NCI-H82 treated with DMSO at 0.1 percent for 48 hours (cell line): ENCODE measurements at regions not wholly inside any gene's neighbourhood (a gene's known extent, or its start where the extent isn't known, plus 50 kb on each side); places are given as distances from the start of the nearest gene placed in this dataset.
A peak's percentile ranks its signal among the peaks of the same experiment; 100 is the strongest.
"Not testable (repeated sequence)": the region's sequence is repeated elsewhere in the genome, so short reads cannot be mapped to it uniquely, and the experiment has no call there.

Source experiments
- DNase-seq: peaks from one replicate; lab custom pipeline; 2025; ENCODE audit not compliant: unreplicated experiment; lab: John Stamatoyannopoulos, UW

DNA sequence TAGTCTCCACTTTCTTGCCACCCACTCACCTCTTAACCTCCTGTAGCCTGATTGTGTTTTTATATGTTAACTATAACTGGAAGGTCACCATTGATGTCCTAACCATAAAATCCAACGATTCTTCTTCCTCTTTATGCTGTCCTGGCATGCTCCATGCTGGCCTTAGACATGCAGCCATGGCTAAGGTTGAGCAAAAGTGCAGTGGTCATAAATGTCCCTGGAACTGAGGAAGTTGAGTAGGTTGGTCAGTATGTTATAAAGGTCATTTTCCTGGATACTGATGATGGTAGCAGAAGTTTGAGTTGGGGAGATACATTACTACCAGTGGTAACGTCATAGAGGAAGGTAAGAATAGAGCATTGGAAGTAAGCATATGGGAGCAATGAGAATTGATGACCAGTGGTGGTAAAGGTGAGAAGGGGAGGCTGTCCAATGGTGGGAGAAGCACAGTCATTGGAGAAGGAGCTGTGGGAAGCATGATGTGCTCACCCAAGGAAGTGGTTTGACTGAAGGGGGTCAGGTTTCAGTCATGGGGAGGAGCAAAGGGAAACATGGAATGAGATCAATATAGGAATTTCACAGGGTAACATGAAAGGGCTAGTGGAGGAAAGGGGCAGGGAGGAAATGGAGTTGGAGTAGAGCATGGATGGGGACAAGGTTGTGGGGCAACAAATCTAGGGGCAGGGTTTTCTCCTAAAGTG is 240.8 kb downstream of the DACT1 start:
- DNase-seq, result no peak

DNA sequence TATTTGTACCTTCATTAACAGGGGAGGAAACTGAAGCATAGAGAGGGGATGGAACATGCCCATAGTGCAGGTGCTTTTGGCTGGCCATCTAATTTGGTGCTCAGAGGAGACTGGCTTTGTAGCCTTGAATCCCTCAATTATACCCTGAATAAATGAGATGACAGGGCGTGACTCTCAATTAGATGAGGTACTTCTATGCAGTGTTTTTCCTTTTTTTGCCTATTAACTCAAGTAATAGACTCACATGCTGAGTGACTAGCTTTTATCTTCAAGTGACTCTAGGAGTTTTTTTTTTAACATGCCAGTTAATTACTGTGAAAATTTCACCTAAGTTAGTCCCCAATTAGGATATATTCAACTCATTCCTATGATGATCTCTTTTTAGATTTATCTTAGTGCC is 243.7 kb downstream of the DACT1 start:
- no peak for DNase-seq

DNA sequence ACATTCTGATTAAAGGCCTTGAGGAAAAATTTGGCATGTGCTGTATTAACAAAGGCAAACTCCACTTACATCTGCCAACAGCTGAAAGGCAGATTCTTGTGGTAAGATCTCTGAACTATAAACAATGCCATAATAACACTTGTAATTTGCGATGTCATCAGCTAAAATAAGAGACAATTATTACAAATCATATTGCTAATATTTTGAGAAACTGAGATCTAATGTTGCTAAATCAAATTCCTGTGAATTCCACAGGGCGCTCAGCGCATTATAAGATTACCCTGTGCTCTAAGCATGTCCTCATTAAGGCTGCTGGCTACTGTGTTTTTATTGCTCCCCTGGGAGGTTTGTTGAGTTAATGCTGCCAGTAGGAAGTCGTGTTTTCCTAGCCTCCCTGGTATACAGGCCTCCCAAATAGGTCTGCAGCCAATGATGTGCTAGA is 244.8 kb downstream of the DACT1 start:
- peak; percentile 85 for DNase-seq

DNA sequence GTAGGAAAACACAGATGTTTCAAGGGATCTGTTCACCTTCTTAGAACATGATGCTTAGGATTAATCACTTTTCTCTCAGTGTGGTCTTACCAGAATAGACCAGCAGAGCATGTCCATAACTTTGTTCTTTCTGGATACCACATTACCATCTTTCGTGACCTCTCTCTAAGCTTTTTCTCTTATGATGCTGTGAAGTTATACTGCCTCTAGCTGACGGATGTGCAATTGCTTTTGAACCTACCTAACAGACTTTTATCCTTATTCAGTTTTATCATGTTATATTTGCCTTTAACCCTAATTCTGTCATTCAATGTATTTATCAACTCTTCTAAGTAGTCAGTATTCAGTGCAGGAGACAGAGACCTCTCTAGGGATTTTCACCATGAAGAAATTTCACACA is 246.7 kb downstream of the DACT1 start:
- no peak for DNase-seq

DNA sequence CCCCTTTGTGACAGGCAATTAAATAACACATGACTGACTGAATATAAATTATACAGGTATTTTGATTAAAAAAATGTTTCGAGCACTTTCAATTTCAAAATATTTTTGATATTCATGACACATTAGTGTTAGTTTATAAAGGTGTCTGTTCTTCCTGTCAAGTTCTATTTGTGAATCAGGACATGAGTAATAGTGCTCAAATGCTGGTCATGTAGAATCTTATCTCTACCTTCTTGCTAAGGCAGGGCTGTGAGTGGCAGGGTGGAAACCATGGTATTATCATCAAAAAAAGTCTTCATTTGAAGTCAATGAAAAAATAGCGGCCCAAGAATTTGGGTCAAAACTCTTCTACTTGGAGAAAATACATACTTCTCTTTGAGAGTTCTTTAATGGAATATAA is 250.2 kb downstream of the DACT1 start:
- DNase-seq, result no peak

DNA sequence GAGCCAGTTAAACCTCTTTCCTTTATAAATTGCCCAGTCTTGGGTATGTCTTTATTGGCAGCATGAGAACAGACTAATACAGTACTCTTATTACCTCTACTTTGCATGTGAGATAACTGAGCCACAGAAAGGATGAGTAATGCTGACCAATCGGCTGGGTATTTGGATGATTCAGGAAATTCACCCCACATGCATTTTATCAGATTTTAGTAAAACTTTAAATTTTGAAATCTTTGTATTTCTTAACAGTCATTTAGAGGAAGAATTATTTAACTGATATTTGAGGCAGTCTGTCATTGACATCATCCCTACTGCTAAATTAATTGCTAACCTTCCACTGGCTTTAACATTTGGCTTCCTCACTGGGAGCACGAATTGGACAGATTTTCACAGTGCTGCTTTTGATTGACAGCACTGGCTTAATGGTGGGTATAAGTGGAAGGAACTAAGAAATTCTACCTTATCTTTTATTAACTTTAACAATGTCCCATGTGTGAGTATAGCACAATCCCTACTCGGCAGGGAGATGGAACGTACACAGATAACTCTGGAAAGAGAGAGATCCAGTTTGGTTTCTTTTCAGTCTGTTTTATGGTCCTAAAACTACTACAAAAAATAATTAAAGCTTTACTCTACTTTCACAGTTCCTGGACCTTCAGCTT is 261.0 kb downstream of the DACT1 start:
- no peak for DNase-seq

DNA sequence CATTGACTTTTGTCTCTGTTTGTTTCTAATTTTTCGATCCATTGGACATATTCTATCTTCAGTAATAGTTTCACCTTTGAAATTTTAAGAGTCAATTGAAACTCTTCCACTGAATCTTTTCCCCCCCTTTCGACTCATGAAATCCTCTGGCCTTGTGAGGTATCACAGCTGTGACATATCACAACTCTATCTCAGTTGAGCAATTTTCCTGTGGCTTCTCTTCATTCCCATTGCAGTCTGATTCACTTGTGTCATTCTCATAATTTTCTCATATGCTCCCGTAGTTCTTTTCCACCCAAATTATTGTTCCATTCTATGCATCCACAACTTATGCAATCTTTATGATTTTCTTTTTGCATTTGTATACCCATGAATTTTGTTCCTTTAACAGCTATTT is 261.6 kb downstream of the DACT1 start:
- no peak for DNase-seq

DNA sequence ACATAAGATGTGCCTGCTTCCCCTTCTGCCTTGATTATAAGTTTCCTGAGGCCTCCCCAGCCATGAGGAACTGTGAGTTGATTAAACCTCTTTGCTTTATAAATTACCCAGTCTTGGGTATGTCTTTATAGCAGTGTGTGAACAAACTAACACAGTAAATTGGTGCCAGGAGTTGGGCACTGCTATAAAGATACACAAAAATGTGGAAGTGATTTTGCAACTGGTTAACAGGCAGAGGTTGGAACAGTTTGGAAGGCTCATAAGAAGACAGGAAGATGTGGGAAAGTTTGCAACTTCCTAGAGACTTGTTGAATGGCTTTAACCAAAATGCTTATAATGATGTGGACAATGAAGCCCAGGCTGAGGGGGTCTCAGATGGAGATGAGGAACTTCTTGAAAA is 264.1 kb downstream of the DACT1 start:
- no peak for DNase-seq

DNA sequence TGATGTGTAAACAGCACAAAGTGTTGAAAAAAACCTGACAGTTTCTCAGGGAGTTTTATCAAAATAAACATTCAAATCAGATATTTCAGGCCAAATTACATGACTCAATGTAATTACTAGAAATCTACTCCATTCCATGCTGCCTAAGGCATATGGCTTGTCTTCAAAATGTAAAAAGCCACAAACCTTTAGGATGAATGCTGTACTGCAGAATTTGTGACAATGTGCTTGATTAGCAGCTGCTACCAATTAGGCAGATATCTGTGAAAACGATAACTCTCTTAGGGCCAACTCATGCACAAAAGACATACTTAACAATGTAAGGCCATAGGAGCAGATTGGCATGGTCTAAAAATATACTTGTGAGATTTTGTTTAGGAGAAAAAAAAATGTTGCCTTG is 267.0 kb downstream of the DACT1 start:
- no peak for DNase-seq

DNA sequence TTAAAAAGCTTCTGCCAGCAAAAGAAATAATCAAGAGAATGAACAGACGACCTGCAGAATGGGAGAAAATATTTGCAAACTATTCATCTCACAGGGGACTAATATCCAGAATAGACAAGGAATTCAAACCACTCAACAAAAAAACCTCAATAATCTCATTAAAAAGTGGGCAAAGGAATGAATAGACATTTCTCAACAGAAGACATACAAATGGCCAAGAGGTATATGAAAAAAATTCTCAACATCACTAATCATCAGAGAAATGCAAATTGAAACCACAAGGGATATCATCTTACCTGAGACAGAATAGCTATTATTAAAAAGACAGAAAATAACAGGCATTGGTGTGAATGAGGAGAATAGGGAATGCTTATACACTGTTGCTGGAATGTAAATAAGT is 270.0 kb downstream of the DACT1 start:
- DNase-seq, result no peak

DNA sequence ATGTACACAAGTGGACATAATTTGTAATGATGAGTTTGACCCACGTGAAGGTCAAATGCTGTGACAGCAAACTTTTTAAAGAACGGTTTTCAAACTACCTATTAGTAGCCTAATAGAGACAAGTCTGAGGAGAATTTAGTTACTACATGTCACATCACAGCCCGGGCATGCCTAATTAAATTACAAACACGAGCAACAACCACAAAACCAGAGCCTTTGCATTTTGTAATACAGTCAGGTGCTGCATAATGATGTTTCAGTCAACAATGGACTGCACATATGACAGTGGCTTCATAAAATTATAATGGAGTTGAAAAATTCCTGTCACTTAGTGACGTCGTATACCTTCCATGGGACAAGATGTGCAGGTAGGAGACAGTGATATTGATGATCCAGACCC is 274.5 kb downstream of the DACT1 start:
- no peak for DNase-seq

DNA sequence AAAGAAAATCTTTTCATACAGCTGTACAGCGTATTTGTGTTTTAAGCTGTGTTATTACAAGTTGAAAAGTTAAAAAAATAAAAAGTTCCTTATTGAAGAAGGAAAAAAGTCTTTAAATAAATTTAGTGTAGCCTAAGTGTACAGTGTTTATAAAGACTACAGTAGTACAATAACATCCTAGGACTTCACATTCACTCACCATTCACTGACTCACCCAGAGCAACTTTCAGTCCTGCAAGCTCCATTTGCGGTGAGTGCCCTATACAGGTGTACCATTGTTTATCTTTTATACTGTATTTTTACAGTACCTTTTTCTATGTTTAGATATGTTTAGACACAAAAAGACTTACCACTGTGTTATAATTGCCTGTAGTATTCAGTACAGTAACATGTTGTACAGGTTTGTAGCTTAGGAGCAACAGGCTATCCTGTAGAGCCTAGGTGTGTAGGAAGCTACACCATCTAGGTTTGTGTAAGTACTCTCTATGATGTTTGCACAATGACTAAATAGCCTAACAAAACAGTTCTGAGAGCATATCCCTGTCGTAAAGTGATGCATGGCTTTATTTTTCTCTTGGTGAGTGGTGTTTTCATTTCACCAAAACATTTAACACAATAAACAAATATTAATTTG is 275.2 kb downstream of the DACT1 start:
- no peak for DNase-seq

DNA sequence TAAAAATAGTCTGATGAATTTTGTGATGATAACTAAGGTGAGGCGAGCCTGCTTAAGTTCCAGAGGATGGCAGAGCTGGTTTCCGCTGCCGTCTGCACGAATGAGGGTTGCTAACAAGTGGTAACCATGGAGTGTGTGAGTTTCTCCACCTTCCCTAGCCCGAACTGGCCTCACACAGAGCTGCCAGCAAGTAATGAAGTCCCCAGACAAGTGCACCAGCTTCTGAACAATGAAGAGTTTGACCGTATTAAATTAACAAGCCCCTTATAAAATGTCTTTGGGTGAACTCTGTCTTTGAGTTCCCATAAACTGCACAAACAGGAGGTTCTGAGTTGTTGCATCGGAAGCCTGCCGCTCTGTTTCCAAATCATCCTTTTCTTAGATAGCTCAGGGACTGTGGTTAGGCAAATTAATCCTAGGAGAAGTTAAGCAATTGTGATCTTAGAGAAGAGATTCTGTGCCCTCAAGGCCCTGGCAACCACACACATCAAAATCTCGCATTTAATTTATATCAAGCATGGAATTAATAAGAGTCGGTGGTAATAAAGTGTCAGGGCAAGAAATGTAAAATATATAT is 274.1 kb upstream of the DAAM1 start:
- DNase-seq, result no peak

DNA sequence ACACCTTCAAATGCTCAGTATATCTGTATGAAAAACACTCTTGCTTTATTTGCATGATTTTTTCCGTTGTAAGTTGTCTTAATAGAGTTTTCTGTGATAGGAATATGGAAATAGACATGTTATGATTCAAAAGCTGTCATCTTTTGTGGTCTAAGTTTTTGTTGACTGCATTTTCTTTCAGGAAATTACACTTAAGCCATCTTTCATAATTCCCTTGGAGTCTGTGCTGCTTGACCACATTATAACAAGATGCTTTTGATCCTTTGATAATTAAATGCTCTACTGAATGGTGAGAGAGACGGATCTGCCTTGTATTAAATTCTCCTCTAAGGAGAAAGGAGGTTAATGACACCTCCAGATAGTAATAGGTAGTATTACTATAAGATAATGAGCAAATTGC is 272.8 kb upstream of the DAAM1 start:
- no peak for DNase-seq

DNA sequence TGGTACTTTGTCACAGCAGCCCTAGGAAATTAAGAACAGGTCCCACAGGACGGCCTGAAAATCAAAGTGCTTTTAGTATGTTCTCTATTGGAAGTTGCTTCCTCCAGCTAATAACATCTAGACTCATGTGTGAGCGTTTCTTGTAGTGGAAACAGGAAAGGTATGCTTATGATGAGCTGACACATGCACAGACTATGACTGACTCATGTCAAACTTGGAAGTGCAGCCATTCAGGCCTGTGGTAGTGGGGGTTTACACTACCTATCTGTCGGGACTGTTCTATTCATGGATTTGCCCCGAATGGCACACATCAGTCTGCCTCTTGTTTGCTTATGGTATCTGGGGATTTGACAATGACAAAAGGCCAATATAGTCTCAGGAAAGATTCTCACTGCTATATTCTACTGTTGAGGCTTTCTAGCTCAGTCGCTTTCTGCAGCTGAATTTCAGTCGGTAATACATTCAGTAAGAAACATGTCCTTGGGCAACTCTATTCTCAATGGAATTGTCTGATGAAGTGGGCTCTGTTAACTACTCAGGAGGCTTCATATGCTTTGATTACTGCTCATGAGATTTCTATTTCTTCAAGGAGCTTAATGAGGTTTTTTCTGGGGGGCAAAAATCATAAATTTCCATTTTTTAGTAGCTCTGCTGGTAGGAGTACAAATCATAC is 270.3 kb upstream of the DAAM1 start:
- DNase-seq, result no peak

DNA sequence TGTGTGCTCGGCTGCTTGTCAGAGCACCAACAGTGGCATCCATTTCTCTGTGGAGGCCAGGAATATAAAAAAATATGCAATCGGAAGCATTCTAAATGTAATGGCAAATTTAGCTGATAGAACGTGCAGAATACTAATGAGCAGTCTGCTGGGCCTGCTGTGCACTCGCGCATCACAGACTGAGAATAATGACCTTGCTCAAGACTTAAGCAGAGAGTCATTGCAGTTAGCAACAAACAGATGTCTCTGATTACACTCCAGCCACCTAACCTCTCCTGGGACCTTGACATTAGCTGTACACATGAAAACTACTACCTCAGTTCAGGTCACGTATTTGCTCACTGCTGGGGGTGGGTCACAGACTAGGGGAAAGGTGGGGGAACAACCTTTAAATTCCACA is 269.2 kb upstream of the DAAM1 start:
- peak; percentile 44 for DNase-seq

DNA sequence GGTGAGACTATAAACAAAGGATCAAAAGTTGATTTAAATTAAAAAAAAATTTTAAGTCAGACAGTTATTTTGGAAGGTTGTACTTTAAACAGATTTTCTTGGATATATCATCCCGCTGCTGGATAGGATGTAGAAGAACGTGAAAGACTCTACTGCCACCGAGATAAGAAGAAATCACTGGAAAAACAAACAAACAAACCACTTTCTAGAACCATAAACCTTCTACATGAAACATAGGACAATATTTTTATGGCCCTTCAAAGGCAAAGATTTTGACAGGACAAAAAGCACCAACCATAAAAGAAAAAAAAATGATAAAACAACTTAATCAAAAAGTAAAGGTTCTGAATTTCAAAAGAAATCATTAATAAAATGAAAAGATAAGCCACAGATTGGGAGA is 268.2 kb upstream of the DAAM1 start:
- no peak for DNase-seq

DNA sequence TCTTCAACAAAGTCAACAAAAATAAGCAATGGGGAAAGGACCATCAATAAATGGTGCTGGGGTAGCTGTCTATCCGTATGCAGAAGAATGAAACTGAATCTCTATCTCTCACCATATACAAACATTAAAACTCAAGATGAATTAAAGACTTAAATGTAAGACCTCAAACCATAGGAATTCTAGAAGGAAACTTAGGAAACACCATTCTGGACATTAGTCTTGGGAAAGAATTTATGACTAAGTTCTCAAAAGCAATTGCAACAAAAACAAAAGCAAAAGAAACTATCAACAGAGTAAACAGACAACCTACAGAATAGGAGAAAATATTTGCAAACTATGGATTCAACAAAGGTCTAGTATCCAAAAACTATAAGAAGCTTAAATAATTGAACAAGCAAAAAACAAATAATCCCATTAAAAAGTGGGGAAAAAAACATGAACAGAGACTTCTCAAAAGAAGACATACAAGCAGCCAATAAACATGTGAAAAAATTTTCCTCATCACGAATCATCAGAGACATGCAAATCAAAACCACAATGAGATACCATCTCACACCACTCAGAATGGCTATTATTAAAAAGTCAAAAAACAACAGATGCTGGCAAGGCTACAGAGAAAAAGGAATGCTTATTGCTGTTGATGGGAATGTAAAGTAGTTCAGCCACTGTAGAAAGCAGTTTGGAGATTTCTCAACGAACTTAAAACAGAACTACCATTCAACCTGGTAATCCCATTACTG is 266.1 kb upstream of the DAAM1 start:
- not testable (repeated sequence) for DNase-seq

DNA sequence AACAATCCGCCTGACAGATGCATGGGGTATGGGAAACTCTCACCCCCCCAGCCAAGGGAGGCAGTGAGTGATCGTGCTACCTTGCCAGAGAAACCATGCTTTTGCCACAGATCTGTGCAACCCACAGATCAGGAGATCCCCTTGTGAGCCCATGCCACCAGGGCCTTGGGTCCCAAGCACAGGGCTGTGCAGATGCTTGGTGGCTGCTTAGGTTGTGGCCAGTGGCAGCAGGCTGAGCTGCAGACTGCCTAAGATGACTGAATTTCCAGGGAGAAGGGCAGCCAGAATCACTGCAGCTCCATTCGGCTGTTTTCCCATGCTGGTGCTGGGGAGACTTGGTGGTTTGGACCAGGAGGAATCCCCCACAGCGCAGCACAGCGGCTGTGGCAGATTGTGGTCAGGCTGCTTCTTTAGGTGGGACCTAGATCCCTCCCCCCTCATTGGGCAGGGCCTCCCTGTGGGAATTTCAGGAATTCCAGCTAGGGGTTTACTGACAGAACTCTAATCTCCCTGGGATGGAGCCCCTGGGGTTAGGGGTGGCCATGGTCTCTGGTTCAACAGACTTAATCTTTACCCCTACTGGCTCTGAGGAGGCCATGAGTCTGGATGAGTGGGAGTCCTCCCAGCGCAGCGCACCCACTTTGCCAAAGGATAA is 264.6 kb upstream of the DAAM1 start:
- DNase-seq, result no peak

DNA sequence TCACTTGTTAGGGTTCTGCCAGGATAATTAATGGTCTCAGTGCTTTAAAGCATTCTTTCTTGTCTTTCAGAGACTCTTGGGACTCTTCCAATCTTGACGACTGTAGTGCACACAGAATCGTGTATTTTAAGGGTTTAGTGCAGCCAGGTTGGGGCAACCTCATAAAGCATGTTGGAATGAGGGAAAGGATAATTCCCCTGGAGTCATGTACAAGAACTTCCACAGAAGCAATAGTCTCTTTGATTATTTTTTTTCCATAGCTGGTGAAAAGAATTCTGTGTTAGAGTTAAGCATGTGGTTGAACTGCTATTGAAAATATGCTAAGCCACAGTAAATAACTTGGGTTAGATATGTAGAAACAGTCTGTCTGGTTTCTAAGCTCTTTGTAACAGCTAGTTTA is 246.8 kb upstream of the DAAM1 start:
- DNase-seq, result no peak
